Activated T-helper 1 cell treated with anti-CD3 and anti-CD28 coated beads, Interleukin-12 subunit alpha, Interleukin-12 subunit beta, Interleukin-2, Interleukin-4 antibody, amounts not matched to agents 30 ng/mL and 10 ng/mL and 1 ng/mL, durations not matched to agents 14 hours and 24 hours and 36 hours (primary cell): ENCODE measurements at regions not wholly inside any gene's neighbourhood (a gene's known extent, or its start where the extent isn't known, plus 50 kb on each side); places are given as distances from the start of the nearest gene placed in this dataset.

Experiments
- DNase-seq: peaks from one replicate; pipeline ENCODE4 v3.0.0; 2021; ENCODE audit warnings: low spot score
- H3K27ac Mint-ChIP-seq: one replicate; pipeline ENCODE4 v1.8.0; 2021; ENCODE audit warnings: mild to moderate bottlenecking, mixed read lengths
- H3K27me3 Mint-ChIP-seq: one replicate; pipeline ENCODE4 v1.8.0; 2022; ENCODE audit warnings: mild to moderate bottlenecking, moderate library complexity, mixed read lengths; ENCODE audit not compliant: insufficient read depth
- H3K36me3 Mint-ChIP-seq: one replicate; pipeline ENCODE4 v1.8.0; 2021; ENCODE audit warnings: low read depth, mixed read lengths
- H3K4me1 Mint-ChIP-seq: one replicate; pipeline ENCODE4 v1.8.0; 2021; ENCODE audit warnings: low read depth, mixed read lengths
- H3K4me3 Mint-ChIP-seq: one replicate; pipeline ENCODE4 v1.8.0; 2021; ENCODE audit warnings: mild to moderate bottlenecking, moderate library complexity, mixed read lengths
- H3K9me3 Mint-ChIP-seq: one replicate; pipeline ENCODE4 v1.8.0; 2021; ENCODE audit warnings: mixed read lengths
- intact Hi-C: fragments of 100-400 bp; cut with micrococcal nuclease; formaldehyde crosslinking; loops from one replicate; pipeline ENCODE4 v1.15.1; 2024

DNA sequence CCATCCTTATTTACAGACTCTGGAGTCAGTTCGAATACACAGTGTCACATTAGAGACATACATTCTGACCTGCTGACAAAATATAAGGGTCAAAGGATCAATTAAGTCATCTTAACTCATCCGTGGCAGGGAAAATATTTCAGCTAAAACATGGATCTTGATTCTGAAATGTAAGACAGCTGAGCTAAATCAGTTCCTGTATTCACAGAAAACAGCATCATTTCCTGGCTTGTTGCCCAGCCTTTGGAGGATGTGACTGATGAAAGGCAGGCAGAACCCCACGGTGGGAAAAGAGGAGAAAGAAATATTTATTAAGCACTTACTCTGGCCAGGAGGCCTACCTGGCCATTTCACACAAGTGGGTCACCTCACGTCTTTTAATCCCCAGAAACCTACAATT lies 101.9 kb downstream of the GAS2L3 start:
- DNase-seq: no peak
- no peak overlapping the region for H3K4me3 Mint-ChIP-seq
- intact Hi-C loops: no loop called here
- H3K4me1 Mint-ChIP-seq: no peaks in the 10 kb centered on the region
- no peaks in the 10 kb centered on the region for H3K9me3 Mint-ChIP-seq
- H3K27me3 Mint-ChIP-seq: no peaks in the 10 kb centered on the region
- H3K36me3 Mint-ChIP-seq: no peaks in the 10 kb centered on the region
- H3K27ac Mint-ChIP-seq: no peak overlapping the region

GRCh38 chr12:100681074-100681473 lies 107.6 kb downstream of the GAS2L3 start:
- Mint-ChIP-seq H3K27ac (no peak overlapping the region), H3K27me3 (no peaks in the 10 kb centered on the region), H3K9me3 (peaks cover 7% of the 10 kb centered on the region)

GRCh38 chr12:100682178-100682577 lies 108.7 kb downstream of the GAS2L3 start:
- intact Hi-C loops: no loop called here
- Mint-ChIP-seq H3K4me1 (no peaks in the 10 kb centered on the region), H3K27ac (no peak overlapping the region), H3K4me3 (no peak overlapping the region), H3K36me3 (no peaks in the 10 kb centered on the region), H3K9me3 (peaks cover 15% of the 10 kb centered on the region), H3K27me3 (no peaks in the 10 kb centered on the region)
- no peak for DNase-seq

More at GRCh38 chr12:100681074-100681473, 107.6 kb downstream of the GAS2L3 start:
- DNase-seq: no peak
- Mint-ChIP-seq H3K4me3 (no peak overlapping the region), H3K36me3 (no peaks in the 10 kb centered on the region), H3K4me1 (no peaks in the 10 kb centered on the region)
- intact Hi-C loops: no loop called here

GRCh38 chr12:100687686-100688085 lies 106.9 kb upstream of the ANO4 start:
- no peaks in the 10 kb centered on the region for H3K4me1 Mint-ChIP-seq
- peaks cover 15% of the 10 kb centered on the region for H3K9me3 Mint-ChIP-seq
- H3K4me3 Mint-ChIP-seq: no peak overlapping the region
- no peaks in the 10 kb centered on the region for H3K27me3 Mint-ChIP-seq
- intact Hi-C loops: no loop called here
- no peak overlapping the region for H3K27ac Mint-ChIP-seq
- H3K36me3 Mint-ChIP-seq: no peaks in the 10 kb centered on the region
- DNase-seq: no peak

DNA sequence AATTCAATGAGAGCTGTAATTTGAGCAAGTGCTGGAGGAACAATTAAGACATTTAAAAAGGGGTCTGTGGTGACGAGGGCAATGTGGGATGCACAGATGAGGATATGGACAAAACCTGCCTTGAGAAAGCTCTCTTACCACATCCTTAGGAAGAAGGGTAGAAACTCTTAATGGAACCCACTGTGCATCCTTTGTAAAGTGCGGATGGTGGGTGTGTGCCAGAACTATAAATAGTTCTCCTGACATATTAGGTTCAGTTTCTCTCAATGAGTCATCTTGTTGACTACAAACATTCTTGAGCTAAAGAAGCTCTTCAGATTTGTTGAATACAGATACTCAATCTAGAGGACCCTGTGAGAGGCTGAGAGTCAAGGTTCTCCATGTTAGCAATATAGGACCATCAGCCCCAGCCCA lies 106.1 kb upstream of the ANO4 start:
- Mint-ChIP-seq H3K27ac (no peak overlapping the region), H3K4me1 (no peaks in the 10 kb centered on the region)

DNA sequence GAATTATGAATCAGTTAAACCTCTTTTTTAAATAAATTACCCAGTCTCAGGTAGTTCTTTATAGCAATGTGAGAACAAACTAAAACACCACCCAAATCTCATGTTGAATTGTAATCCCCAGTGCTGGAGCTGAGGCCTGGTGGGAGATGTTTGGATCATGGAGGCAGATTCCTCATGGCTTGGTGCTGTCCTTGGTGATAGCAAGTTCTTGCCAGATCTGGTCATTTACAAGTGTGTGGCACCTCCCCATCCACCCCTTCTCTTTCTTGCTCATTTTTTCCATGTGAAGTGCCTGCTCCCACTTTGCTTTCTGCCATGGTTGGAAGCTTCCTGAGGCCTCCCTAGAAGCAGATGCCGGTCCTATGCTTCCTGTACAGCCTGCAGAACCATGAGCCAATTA lies 102.1 kb upstream of the ANO4 start:
- no peak for DNase-seq
- no peaks in the 10 kb centered on the region for H3K27me3 Mint-ChIP-seq
- no peaks in the 10 kb centered on the region for H3K36me3 Mint-ChIP-seq
- H3K27ac Mint-ChIP-seq: no peak overlapping the region
- intact Hi-C loops: no loop called here
- no peaks in the 10 kb centered on the region for H3K9me3 Mint-ChIP-seq
- H3K4me3 Mint-ChIP-seq: no peak overlapping the region
- no peaks in the 10 kb centered on the region for H3K4me1 Mint-ChIP-seq

More for the DNA sequence above, 106.1 kb upstream of the ANO4 start:
- DNase-seq: no peak
- H3K36me3 Mint-ChIP-seq: no peaks in the 10 kb centered on the region
- H3K27me3 Mint-ChIP-seq: no peaks in the 10 kb centered on the region
- H3K4me3 Mint-ChIP-seq: no peak overlapping the region
- peaks cover 15% of the 10 kb centered on the region for H3K9me3 Mint-ChIP-seq
- intact Hi-C loops: no loop called here

DNA sequence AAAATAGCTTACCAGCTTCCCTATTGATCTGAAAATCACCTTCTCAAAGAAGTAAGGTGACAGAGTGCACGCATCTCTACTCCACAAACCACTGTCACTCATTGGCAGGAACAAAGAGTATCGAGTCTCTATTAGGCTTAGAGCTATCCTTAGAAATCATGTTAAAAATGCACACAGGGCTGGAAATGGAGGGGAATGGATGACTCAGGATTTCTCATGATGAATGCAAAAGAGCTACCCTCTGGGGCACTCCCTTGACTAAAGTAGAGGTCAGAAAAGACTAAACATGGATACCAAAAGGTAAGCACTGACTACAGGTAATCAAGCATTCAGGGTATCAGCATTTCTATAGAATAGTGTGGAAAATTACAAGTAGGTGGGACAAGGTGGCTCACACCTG lies 96.1 kb upstream of the ANO4 start:
- no peaks in the 10 kb centered on the region for H3K27me3 Mint-ChIP-seq
- intact Hi-C loops: no loop called here
- no peak for DNase-seq
- no peaks in the 10 kb centered on the region for H3K36me3 Mint-ChIP-seq
- no peaks in the 10 kb centered on the region for H3K4me1 Mint-ChIP-seq
- no peak overlapping the region for H3K27ac Mint-ChIP-seq
- H3K4me3 Mint-ChIP-seq: no peak overlapping the region
- no peaks in the 10 kb centered on the region for H3K9me3 Mint-ChIP-seq

DNA sequence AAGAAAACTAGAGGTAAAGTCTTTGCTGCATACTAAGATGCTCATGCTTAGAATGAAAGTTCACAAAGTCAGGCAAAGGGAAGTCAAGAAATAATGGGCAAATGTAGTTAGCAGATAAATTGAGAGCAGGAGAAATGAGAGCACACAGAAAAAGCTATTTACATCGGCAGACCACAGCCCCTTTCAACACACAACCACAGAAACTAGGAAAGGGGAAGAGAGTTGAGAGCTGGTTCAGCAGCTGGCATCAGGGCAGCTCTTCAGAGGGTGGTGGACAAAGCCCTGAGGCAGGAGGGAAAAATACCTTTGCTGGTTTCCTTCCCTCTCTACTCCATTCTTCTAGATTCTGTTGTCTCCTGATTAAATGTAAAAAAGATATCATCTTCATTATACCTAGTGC lies 95.4 kb upstream of the ANO4 start:
- Mint-ChIP-seq H3K27ac (no peak overlapping the region), H3K27me3 (no peaks in the 10 kb centered on the region), H3K9me3 (no peaks in the 10 kb centered on the region), H3K36me3 (no peaks in the 10 kb centered on the region), H3K4me3 (no peak overlapping the region), H3K4me1 (no peaks in the 10 kb centered on the region)
- intact Hi-C loops: no loop called here
- no peak for DNase-seq

- Mint-ChIP-seq H3K27ac (no peak overlapping the region), H3K4me3 (no peak overlapping the region), H3K4me1 (no peaks in the 10 kb centered on the region), H3K27me3 (no peaks in the 10 kb centered on the region), H3K36me3 (no peaks in the 10 kb centered on the region), H3K9me3 (no peaks in the 10 kb centered on the region)
- intact Hi-C loops: no loop called here
- no peak for DNase-seq
These were observed 91.2 kb upstream of the ANO4 start for GRCh38 chr12:100703337-100703736.

DNA sequence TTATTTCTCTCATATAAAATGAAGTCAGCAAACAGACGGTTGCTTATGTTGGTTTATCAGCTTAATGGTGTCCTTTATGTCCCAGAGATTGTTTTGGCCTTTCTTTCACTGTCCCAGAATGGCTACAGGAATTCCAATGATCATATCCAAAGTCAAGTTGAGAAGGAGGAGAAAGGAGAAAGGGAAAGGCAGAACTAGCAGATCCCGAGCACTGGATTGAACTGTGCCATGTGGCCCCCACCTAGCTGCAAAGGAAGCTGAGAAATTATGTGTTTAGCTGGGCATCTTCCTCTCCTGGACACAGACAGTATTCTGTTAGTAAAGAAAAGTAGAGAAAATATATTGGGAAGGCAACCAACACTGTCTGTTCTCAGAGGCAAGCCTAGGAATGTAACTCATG lies 90.7 kb upstream of the ANO4 start:
- Mint-ChIP-seq H3K27ac (no peak overlapping the region), H3K36me3 (no peaks in the 10 kb centered on the region), H3K27me3 (no peaks in the 10 kb centered on the region), H3K9me3 (no peaks in the 10 kb centered on the region), H3K4me1 (no peaks in the 10 kb centered on the region), H3K4me3 (no peak overlapping the region)
- intact Hi-C loops: no loop called here
- no peak for DNase-seq

DNA sequence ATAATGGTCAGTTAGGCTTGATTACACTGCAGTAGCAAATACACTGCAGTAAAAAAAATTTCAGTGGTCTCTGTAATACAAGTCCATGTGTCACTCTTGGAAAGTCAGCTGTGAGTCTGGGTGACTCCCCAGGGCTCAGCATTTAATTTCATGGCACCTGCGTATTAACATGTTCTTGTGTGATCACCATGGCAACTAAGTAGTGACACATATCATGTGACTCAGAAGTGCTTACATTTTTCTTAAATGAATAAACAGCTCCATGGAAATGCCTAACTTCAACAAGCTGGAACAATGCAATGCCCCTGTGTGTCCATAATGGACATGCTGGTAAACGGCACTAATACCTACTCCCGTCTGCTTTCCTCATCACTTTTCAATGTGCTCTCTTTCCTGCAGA lies 88.5 kb upstream of the ANO4 start:
- no peaks in the 10 kb centered on the region for H3K36me3 Mint-ChIP-seq
- no peak overlapping the region for H3K4me3 Mint-ChIP-seq
- no peaks in the 10 kb centered on the region for H3K27me3 Mint-ChIP-seq
- no peaks in the 10 kb centered on the region for H3K4me1 Mint-ChIP-seq
- intact Hi-C loops: no loop called here
- no peak for DNase-seq
- no peak overlapping the region for H3K27ac Mint-ChIP-seq
- no peaks in the 10 kb centered on the region for H3K9me3 Mint-ChIP-seq

GRCh38 chr12:100708591-100708990 lies 86.0 kb upstream of the ANO4 start:
- intact Hi-C loops: no loop called here
- H3K9me3 Mint-ChIP-seq: no peaks in the 10 kb centered on the region
- no peak for DNase-seq
- no peak overlapping the region for H3K27ac Mint-ChIP-seq
- H3K4me1 Mint-ChIP-seq: no peaks in the 10 kb centered on the region
- no peaks in the 10 kb centered on the region for H3K36me3 Mint-ChIP-seq
- no peaks in the 10 kb centered on the region for H3K27me3 Mint-ChIP-seq
- no peak overlapping the region for H3K4me3 Mint-ChIP-seq

- no peak for DNase-seq
- H3K27me3 Mint-ChIP-seq: peaks cover 45% of the 10 kb centered on the region
- H3K9me3 Mint-ChIP-seq: no peaks in the 10 kb centered on the region
- intact Hi-C loops: no loop called here
- no peak overlapping the region for H3K4me3 Mint-ChIP-seq
- H3K27ac Mint-ChIP-seq: no peak overlapping the region
- no peaks in the 10 kb centered on the region for H3K36me3 Mint-ChIP-seq
- no peaks in the 10 kb centered on the region for H3K4me1 Mint-ChIP-seq
These were observed 78.3 kb upstream of the ANO4 start for GRCh38 chr12:100715976-100716944.
